GM10248 (cell line): ENCODE measurements at regions not wholly inside any gene's neighbourhood (a gene's known extent, or its start where the extent isn't known, plus 50 kb on each side); places are given as distances from the start of the nearest gene placed in this dataset.
"Not testable (repeated sequence)": the region's sequence is repeated elsewhere in the genome, so short reads cannot be mapped to it uniquely, and the experiment has no call there.

Experiments
- CTCF ChIA-PET: fragments of 300-600 bp; sonication (Branson Sonifier 250); formaldehyde crosslinking; extraction: SDS; loops from one replicate; lab custom pipeline; 2021; ENCODE audit warnings: antibody characterized with exemption; lab: Yijun Ruan, JAX
- POLR2A ChIA-PET: fragments of 350-650 bp; sonication (Branson Sonifier 250); formaldehyde crosslinking; extraction: SDS; loops from one replicate; lab custom pipeline; 2020; ENCODE audit warnings: antibody characterized with exemption; lab: Yijun Ruan, JAX
- DNase-seq: peaks from one replicate; pipeline ENCODE4 v3.0.0; 2012; ENCODE audit errors: extremely low spot score
- CTCF ChIP-seq: IDR thresholded peaks from 2 replicates; pipeline ENCODE4 v1.5.1; 2012; ENCODE audit warnings: mild to moderate bottlenecking, low read depth; ENCODE audit errors: extremely low read depth, missing control alignments, control extremely low read depth

- no peak for TF ChIP-seq CTCF
- ChIA-PET CTCF (no interaction called here), POLR2A (no interaction called here)
- DNase-seq: no peak
These were observed 1210.1 kb upstream of the SPRY2 start for GRCh38 chr13:81551036-81551435.

- POLR2A ChIA-PET, CTCF ChIA-PET, DNase-seq: not testable (repeated sequence)
These were observed 1205.4 kb upstream of the SPRY2 start for GRCh38 chr13:81546294-81546693.

- ChIA-PET CTCF (interaction anchor here (0.7 to 1.4 kb wide), 4 partner anchors 17 to 790 kb away, joined by 3 to 5 read pairs (median 4); no protein-coding TSS in a partner anchor), POLR2A (no interaction called here)
- no peak for DNase-seq
- peak; percentile 14 for TF ChIP-seq CTCF
These were observed 1199.9 kb upstream of the SPRY2 start for GRCh38 chr13:81540777-81541176.

- ChIA-PET POLR2A (no interaction called here), CTCF (interaction anchor here (0.8 to 1.6 kb wide), 3 partner anchors 16 to 333 kb away, joined by 3 to 5 read pairs (median 4); no protein-coding TSS in a partner anchor)
- DNase-seq: no peak
- TF ChIP-seq CTCF: no peak
These were observed 1198.8 kb upstream of the SPRY2 start for GRCh38 chr13:81539643-81540150.

- no peak for TF ChIP-seq CTCF
- CTCF ChIA-PET: no interaction called here
- no peak for DNase-seq
- POLR2A ChIA-PET: no interaction called here
These were observed 1158.0 kb upstream of the SPRY2 start for GRCh38 chr13:81498969-81499368.

- CTCF ChIA-PET: no interaction called here
- DNase-seq: no peak
- TF ChIP-seq CTCF: no peak
- POLR2A ChIA-PET: no interaction called here
These were observed 1152.2 kb upstream of the SPRY2 start for GRCh38 chr13:81493144-81493543.

- no peak for TF ChIP-seq CTCF
- DNase-seq: no peak
- POLR2A ChIA-PET: no interaction called here
- CTCF ChIA-PET: no interaction called here
These were observed 1151.5 kb upstream of the SPRY2 start for GRCh38 chr13:81492449-81492848.
